ENCODE measurements at regions not wholly inside any gene's neighbourhood (a gene's known extent, or its start where the extent isn't known, plus 50 kb on each side); places are given as distances from the start of the nearest gene placed in this dataset.

DNA sequence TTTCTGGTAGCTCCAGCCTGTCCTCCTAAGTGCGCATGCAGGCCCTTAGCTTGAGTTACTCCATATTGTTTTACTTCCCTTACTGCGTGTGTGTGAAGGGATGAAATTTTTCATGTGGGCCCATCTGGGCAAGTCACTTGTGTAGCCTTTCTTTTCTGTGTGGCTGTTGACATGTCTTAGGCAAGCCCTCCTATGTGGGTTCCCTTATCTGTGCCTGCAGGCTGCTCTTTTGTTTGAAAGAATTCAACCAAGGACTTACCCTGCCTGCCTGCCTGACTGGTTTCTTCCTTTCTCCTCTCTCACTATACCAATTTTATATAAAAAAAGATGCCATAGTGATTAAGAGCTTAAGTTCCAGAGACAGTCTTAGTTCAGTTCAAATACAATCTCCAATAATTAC lies 249.3 kb downstream of the ATG4C start (continued):
- TF ChIP-seq ZNF592 (IDR thresholded peaks at IDR 0.05) (no peak), DPF2 (IDR thresholded peaks at IDR 0.05) (no peak), EZH2 (IDR thresholded peaks at IDR 0.05; ENCODE audit: borderline replicate concordance, control insufficient read depth, low read depth, low read length) (no peak), MTA2 (IDR thresholded peaks at IDR 0.05; ENCODE audit: low read depth) (no peak), POLR2AphosphoS5 (IDR thresholded peaks at IDR 0.05; ENCODE audit: low read length) (no peak), IKZF1 (conservative IDR thresholded peaks at IDR 0.05) (no peak), ASH2L (IDR thresholded peaks at IDR 0.05; ENCODE audit: borderline replicate concordance, low read depth) (no peak)

DNA sequence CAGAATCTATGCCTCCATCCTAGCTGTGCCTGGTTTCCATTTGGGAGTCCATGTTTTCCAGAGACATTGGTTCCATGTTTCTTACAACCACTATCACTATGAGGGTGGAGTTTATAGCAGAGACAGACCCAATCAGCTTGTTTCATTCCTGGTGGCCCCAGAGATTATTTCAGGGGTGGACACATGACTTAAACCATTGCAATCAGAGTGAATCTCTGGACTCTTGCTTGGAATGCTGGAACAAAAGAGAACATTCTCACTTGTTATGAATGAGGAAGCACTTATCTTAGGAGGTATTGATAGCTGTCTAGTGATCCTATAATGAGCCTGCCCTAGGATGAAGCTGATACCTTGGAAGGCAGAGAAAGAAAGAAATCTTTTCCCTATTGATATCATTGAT lies 250.3 kb downstream of the ATG4C start:
- ChIA-PET POLR2A (no interaction called here), RAD21 (ENCODE audit: unreplicated experiment) (no interaction called here), SMC1A (ENCODE audit: uncharacterized antibody, unreplicated experiment) (no interaction called here), CTCF (no interaction called here)
- Histone ChIP-seq H3K9ac (ENCODE audit: control insufficient read depth, insufficient read depth, low read length) (no peak overlapping the region), H3K4me2 (ENCODE audit: control insufficient read depth, insufficient read depth) (no peak overlapping the region), H3K4me3 (no peak overlapping the region), H4K20me1 (ENCODE audit: control insufficient read depth, insufficient read depth) (no peaks in the 10 kb centered on the region), H3K4me1 (ENCODE audit: control insufficient read depth, insufficient read depth, low read length) (no peaks in the 10 kb centered on the region), H3K27ac (ENCODE audit: control insufficient read depth, insufficient read depth) (no peak overlapping the region), H3K9me3 (replicated peaks; ENCODE audit: control insufficient read depth, insufficient read depth, low read length) (no peaks in the 10 kb centered on the region), H3K36me3 (ENCODE audit: control insufficient read depth in 2 of 2, insufficient read depth in 2 of 2, low read length in 1 of 2) (no peaks in the 10 kb centered on the region), H2AFZ (ENCODE audit: control insufficient read depth, low read depth, low read length) (no peak overlapping the region), H3K79me2 (ENCODE audit: control insufficient read depth, insufficient read depth, low read length) (no peaks in the 10 kb centered on the region), H3K27me3 (replicated peaks in 1 of 2; ENCODE audit: control insufficient read depth in 2 of 2, insufficient read depth in 2 of 2, low read length in 1 of 2) (no peaks in the 10 kb centered on the region)
- DNase-seq (ENCODE audit: low read depth, low spot score) (no peak), FAIRE-seq (no peak), ATAC-seq (no peak)
- TF ChIP-seq EGR1 (IDR thresholded peaks at IDR 0.05; ENCODE audit: borderline replicate concordance in 1 of 2, low read depth in 2 of 2, low read length in 2 of 2): no peak
- TF ChIP-seq, protein P1, sequence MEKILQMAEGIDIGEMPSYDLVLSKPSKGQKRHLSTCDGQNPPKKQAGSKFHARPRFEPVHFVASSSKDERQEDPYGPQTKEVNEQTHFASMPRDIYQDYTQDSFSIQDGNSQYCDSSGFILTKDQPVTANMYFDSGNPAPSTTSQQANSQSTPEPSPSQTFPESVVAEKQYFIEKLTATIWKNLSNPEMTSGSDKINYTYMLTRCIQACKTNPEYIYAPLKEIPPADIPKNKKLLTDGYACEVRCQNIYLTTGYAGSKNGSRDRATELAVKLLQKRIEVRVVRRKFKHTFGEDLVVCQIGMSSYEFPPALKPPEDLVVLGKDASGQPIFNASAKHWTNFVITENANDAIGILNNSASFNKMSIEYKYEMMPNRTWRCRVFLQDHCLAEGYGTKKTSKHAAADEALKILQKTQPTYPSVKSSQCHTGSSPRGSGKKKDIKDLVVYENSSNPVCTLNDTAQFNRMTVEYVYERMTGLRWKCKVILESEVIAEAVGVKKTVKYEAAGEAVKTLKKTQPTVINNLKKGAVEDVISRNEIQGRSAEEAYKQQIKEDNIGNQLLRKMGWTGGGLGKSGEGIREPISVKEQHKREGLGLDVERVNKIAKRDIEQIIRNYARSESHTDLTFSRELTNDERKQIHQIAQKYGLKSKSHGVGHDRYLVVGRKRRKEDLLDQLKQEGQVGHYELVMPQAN (conservative IDR thresholded peaks at IDR 0.05): no peak
- TF ChIP-seq, protein P2, sequence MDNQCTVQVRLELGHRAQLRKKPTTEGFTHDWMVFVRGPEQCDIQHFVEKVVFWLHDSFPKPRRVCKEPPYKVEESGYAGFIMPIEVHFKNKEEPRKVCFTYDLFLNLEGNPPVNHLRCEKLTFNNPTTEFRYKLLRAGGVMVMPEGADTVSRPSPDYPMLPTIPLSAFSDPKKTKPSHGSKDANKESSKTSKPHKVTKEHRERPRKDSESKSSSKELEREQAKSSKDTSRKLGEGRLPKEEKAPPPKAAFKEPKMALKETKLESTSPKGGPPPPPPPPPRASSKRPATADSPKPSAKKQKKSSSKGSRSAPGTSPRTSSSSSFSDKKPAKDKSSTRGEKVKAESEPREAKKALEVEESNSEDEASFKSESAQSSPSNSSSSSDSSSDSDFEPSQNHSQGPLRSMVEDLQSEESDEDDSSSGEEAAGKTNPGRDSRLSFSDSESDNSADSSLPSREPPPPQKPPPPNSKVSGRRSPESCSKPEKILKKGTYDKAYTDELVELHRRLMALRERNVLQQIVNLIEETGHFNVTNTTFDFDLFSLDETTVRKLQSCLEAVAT (IDR thresholded peaks at IDR 0.05): no peak
- no peak for TF ChIP-seq STAT1 (conservative IDR thresholded peaks at IDR 0.05)
- TF ChIP-seq ZSCAN29 (IDR thresholded peaks at IDR 0.05): no peak
- no peak for TF ChIP-seq SRF (IDR thresholded peaks at IDR 0.05; ENCODE audit: low read depth in 2 of 2, low read length in 2 of 2)
- TF ChIP-seq RCOR1 (conservative IDR thresholded peaks at IDR 0.05; ENCODE audit: low read depth, low read length): no peak
- no peak for TF ChIP-seq SIN3A (IDR thresholded peaks at IDR 0.05; ENCODE audit: low read depth, low read length)
- BruUV-seq (replicated peaks): no TSS peak
- in situ Hi-C loops (cut with MboI): no loop called here
- intact Hi-C loops (cut with micrococcal nuclease; ENCODE audit: unreplicated experiment): no loop called here
